ENCODE measurements at regions not wholly inside any gene's neighbourhood (a gene's known extent, or its start where the extent isn't known, plus 50 kb on each side); places are given as distances from the start of the nearest gene placed in this dataset.

GRCh38 chr10:90089719-90090118 lies 388.3 kb downstream of the KIF20B start:
- no peak for TF ChIP-seq MEIS1 (CRISPR knock-in tag; IDR thresholded peaks at IDR 0.05; ENCODE audit: borderline replicate concordance)
- TF ChIP-seq CTCF (CRISPR knock-in tag; IDR thresholded peaks at IDR 0.05) = no peak

All from HepG2 (cell line).